HG02759 (cell line): ENCODE measurements at regions not wholly inside any gene's neighbourhood (a gene's known extent, or its start where the extent isn't known, plus 50 kb on each side); places are given as distances from the start of the nearest gene placed in this dataset.
"Not testable (repeated sequence)": the region's sequence is repeated elsewhere in the genome, so short reads cannot be mapped to it uniquely, and the experiment has no call there.

Source experiments
- ATAC-seq: cut with Tn5 transposase; IDR thresholded peaks from one replicate; pipeline ENCODE4 v1.9.1; 2021; ENCODE audit warnings: mild to moderate bottlenecking, moderate library complexity; ENCODE audit not compliant: unreplicated experiment

GRCh38 chr1:190665045-190665444 lies 187.4 kb upstream of the BRINP3 start:
- ATAC-seq, result no peak

GRCh38 chr1:190667914-190668313 lies 190.2 kb upstream of the BRINP3 start:
- no peak for ATAC-seq

- ATAC-seq, result no peak
Measured at GRCh38 chr1:190679044-190679443, 201.4 kb upstream of the BRINP3 start.

- no peak for ATAC-seq
Measured at GRCh38 chr1:190679454-190679853, 201.8 kb upstream of the BRINP3 start.

- ATAC-seq, result no peak
Measured at GRCh38 chr1:190679983-190680382, 202.3 kb upstream of the BRINP3 start.

GRCh38 chr1:190685676-190686075 lies 208.0 kb upstream of the BRINP3 start:
- no peak for ATAC-seq

GRCh38 chr1:190688096-190688495 lies 210.4 kb upstream of the BRINP3 start:
- ATAC-seq, result no peak

GRCh38 chr1:190698488-190698887 lies 220.8 kb upstream of the BRINP3 start:
- not testable (repeated sequence) for ATAC-seq

- ATAC-seq, result no peak
Measured at GRCh38 chr1:190699165-190699564, 221.5 kb upstream of the BRINP3 start.

- ATAC-seq, result no peak
Measured at GRCh38 chr1:190708418-190709057, 230.9 kb upstream of the BRINP3 start.

- ATAC-seq, result no peak
Measured at GRCh38 chr1:190711069-190711468, 233.4 kb upstream of the BRINP3 start.

- ATAC-seq, result no peak
Measured at GRCh38 chr1:190717055-190717454, 239.4 kb upstream of the BRINP3 start.

- ATAC-seq, result no peak
Measured at GRCh38 chr1:190736971-190737590, 259.4 kb upstream of the BRINP3 start.

- ATAC-seq, result no peak
Measured at GRCh38 chr1:190738317-190738716, 260.7 kb upstream of the BRINP3 start.

- ATAC-seq, result no peak
Measured at GRCh38 chr1:190739926-190740325, 262.3 kb upstream of the BRINP3 start.

GRCh38 chr1:190747704-190748103 lies 270.0 kb upstream of the BRINP3 start:
- ATAC-seq, result no peak

GRCh38 chr1:190752131-190752530 lies 274.5 kb upstream of the BRINP3 start:
- no peak for ATAC-seq

GRCh38 chr1:190754666-190755065 lies 277.0 kb upstream of the BRINP3 start:
- ATAC-seq, result no peak

GRCh38 chr1:190759807-190760206 lies 282.1 kb upstream of the BRINP3 start:
- peak; percentile 96 for ATAC-seq

GRCh38 chr1:190762325-190762724 lies 284.7 kb upstream of the BRINP3 start:
- ATAC-seq, result no peak

- no peak for ATAC-seq
Measured at GRCh38 chr1:190792873-190793272, 315.2 kb upstream of the BRINP3 start.

- ATAC-seq, result no peak
Measured at GRCh38 chr1:190807629-190808028, 330.0 kb upstream of the BRINP3 start.

- no peak for ATAC-seq
Measured at GRCh38 chr1:190808035-190808434, 330.4 kb upstream of the BRINP3 start.
